Activated naive CD4-positive, alpha-beta T cell treated with anti-CD3 and anti-CD28 coated beads for 36 hours (primary cell): ENCODE measurements at regions not wholly inside any gene's neighbourhood (a gene's known extent, or its start where the extent isn't known, plus 50 kb on each side); places are given as distances from the start of the nearest gene placed in this dataset.
"Not testable (repeated sequence)": the region's sequence is repeated elsewhere in the genome, so short reads cannot be mapped to it uniquely, and the experiment has no call there.

Source experiments
- CTCF ChIA-PET: fragments of 350-600 bp; sonication (Branson Sonifier 250); formaldehyde crosslinking; loops from one replicate; lab custom pipeline; 2021; ENCODE audit warnings: antibody characterized with exemption; lab: Charles Lee
- DNase-seq: peaks from one replicate; pipeline ENCODE4 v3.0.0-alpha.2; 2020
- H3K27ac Mint-ChIP-seq: one replicate; pipeline ENCODE4 v1.8.0; 2021; ENCODE audit warnings: mild to moderate bottlenecking, mixed read lengths
- H3K27me3 Mint-ChIP-seq: one replicate; pipeline ENCODE4 v1.8.0; 2021; ENCODE audit warnings: low read depth, mixed read lengths
- H3K36me3 Mint-ChIP-seq: one replicate; pipeline ENCODE4 v1.8.0; 2021; ENCODE audit warnings: low read depth, mixed read lengths
- H3K4me1 Mint-ChIP-seq: one replicate; pipeline ENCODE4 v1.8.0; 2021; ENCODE audit warnings: low read depth, mixed read lengths
- H3K4me3 Mint-ChIP-seq: one replicate; pipeline ENCODE4 v1.8.0; 2021; ENCODE audit warnings: mild to moderate bottlenecking, moderate library complexity, mixed read lengths
- H3K9me3 Mint-ChIP-seq: one replicate; pipeline ENCODE4 v1.8.0; 2021; ENCODE audit warnings: mixed read lengths
- intact Hi-C: fragments of 100-400 bp; cut with micrococcal nuclease; formaldehyde crosslinking; loops from one replicate; pipeline ENCODE4 v1.15.1; 2023

GRCh38 chr7:94314413-94315410 is 80.0 kb upstream of the COL1A2 start:
- Mint-ChIP-seq H3K4me3 (no peak overlapping the region), H3K27ac (no peak overlapping the region), H3K9me3 (peaks cover 2% of the 10 kb centered on the region), H3K36me3 (no peaks in the 10 kb centered on the region), H3K4me1 (no peaks in the 10 kb centered on the region), H3K27me3 (peaks cover under 1% of the 10 kb centered on the region)
- DNase-seq, result no peak
- intact Hi-C loops, result no loop called here
- CTCF ChIA-PET, result no interaction called here

GRCh38 chr7:94321138-94321537 is 73.6 kb upstream of the COL1A2 start:
- H3K27ac Mint-ChIP-seq, H3K36me3 Mint-ChIP-seq, H3K4me3 Mint-ChIP-seq, H3K27me3 Mint-ChIP-seq, intact Hi-C loops, DNase-seq, CTCF ChIA-PET, H3K4me1 Mint-ChIP-seq: not testable (repeated sequence)
- peaks cover 16% of the 10 kb centered on the region for H3K9me3 Mint-ChIP-seq

GRCh38 chr7:94323844-94324243 is 70.9 kb upstream of the COL1A2 start:
- DNase-seq, result no peak
- Mint-ChIP-seq H3K4me3 (no peak overlapping the region), H3K9me3 (peaks cover 16% of the 10 kb centered on the region), H3K27me3 (no peaks in the 10 kb centered on the region), H3K27ac (no peak overlapping the region), H3K36me3 (no peaks in the 10 kb centered on the region), H3K4me1 (no peaks in the 10 kb centered on the region)
- intact Hi-C loops, result no loop called here
- CTCF ChIA-PET, result interaction anchor here (0.7 kb wide), 1 partner anchor 23 kb away, joined by 3 read pairs; no protein-coding TSS in a partner anchor

DNA sequence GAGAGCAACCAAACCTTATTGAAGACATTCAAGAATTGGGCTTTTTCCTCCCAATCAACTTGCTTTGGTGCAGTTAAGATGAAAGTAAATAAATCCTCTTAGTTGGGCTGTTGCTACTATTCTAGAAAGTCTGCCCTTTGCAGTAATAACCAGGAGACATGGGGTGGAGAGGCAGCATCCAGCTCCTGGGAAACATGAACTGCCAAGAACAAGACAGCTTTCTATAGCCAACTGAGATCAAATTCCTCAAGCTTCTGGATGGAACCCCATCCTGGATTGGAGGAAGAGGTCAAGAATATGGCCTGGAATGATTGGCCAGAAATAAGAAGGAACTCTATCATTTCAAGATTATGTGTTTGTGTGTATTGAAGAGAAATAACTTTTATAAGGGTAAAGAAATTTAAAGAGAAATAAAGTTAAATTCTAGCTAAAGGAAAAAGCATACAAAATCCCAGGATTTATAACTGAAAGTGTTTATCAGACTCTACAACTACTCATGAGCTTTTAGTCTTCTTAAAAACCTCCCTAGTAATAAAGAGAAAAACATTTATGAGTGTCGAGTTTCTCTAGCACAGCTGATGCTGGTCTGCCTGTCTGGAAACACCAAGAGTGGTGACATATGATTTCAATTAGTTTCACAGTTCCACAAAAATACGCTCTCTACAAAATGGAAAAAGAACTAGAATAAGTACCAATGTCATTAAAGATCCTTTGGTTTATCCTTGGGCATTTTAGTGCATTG is 70.1 kb upstream of the COL1A2 start:
- Mint-ChIP-seq H3K4me3 (no peak overlapping the region), H3K27me3 (no peaks in the 10 kb centered on the region), H3K9me3 (peaks cover 13% of the 10 kb centered on the region), H3K36me3 (no peaks in the 10 kb centered on the region), H3K27ac (no peak overlapping the region), H3K4me1 (no peaks in the 10 kb centered on the region)
- intact Hi-C loops, result no loop called here
- CTCF ChIA-PET, result interaction anchor here (0.7 kb wide), 1 partner anchor 24 kb away, joined by 3 read pairs; no protein-coding TSS in a partner anchor
- no peak for DNase-seq

GRCh38 chr7:94325122-94325475 is 69.6 kb upstream of the COL1A2 start:
- CTCF ChIA-PET, result no interaction called here
- no peaks in the 10 kb centered on the region for H3K36me3 Mint-ChIP-seq
- H3K4me3 Mint-ChIP-seq, result no peak overlapping the region
- no peaks in the 10 kb centered on the region for H3K4me1 Mint-ChIP-seq
- intact Hi-C loops, result no loop called here
- H3K27ac Mint-ChIP-seq, result no peak overlapping the region
- H3K27me3 Mint-ChIP-seq, result no peaks in the 10 kb centered on the region
- H3K9me3 Mint-ChIP-seq, result peaks cover 13% of the 10 kb centered on the region
- DNase-seq, result no peak

GRCh38 chr7:94330269-94331020 is 64.2 kb upstream of the COL1A2 start:
- intact Hi-C loops, result no loop called here
- H3K27me3 Mint-ChIP-seq, result no peaks in the 10 kb centered on the region
- H3K27ac Mint-ChIP-seq, result no peak overlapping the region
- CTCF ChIA-PET, result no interaction called here
- H3K4me3 Mint-ChIP-seq, result no peak overlapping the region
- no peaks in the 10 kb centered on the region for H3K9me3 Mint-ChIP-seq
- no peaks in the 10 kb centered on the region for H3K36me3 Mint-ChIP-seq
- H3K4me1 Mint-ChIP-seq, result no peaks in the 10 kb centered on the region
- DNase-seq, result no peak

DNA sequence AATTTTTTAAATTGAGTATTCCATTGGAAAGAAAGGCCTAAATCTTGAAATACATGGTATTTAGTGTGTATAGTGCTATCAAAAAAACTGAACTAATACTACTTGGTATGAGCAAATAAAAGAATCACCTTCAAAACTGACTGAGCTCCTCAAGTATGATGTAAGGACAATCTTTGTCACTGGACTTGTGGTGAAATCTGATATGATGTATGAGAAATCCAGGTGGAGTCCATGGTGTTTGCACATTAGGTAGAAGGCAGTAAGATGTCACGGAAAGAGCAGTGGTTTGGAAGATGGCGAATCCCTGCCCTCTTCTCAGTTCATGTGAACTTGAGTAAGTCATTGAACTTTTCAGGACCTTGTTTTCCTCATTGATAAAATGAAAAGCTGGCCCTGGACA is 62.1 kb upstream of the COL1A2 start:
- CTCF ChIA-PET, result interaction anchor here (0.6 kb wide), 1 partner anchor 1556 kb away, joined by 3 read pairs; no protein-coding TSS in a partner anchor
- no peak overlapping the region for H3K27ac Mint-ChIP-seq
- H3K27me3 Mint-ChIP-seq, result peaks cover 2% of the 10 kb centered on the region
- intact Hi-C loops, result no loop called here
- no peak for DNase-seq
- H3K9me3 Mint-ChIP-seq, result no peaks in the 10 kb centered on the region
- H3K36me3 Mint-ChIP-seq, result no peaks in the 10 kb centered on the region
- no peak overlapping the region for H3K4me3 Mint-ChIP-seq
- H3K4me1 Mint-ChIP-seq, result no peaks in the 10 kb centered on the region

GRCh38 chr7:94333810-94334209 is 60.9 kb upstream of the COL1A2 start:
- H3K36me3 Mint-ChIP-seq, result no peaks in the 10 kb centered on the region
- no peak overlapping the region for H3K4me3 Mint-ChIP-seq
- no peaks in the 10 kb centered on the region for H3K9me3 Mint-ChIP-seq
- CTCF ChIA-PET, result no interaction called here
- H3K27me3 Mint-ChIP-seq, result peaks cover 2% of the 10 kb centered on the region
- H3K4me1 Mint-ChIP-seq, result no peaks in the 10 kb centered on the region
- intact Hi-C loops, result no loop called here
- no peak for DNase-seq
- H3K27ac Mint-ChIP-seq, result no peak overlapping the region

- Mint-ChIP-seq H3K27ac (no peak overlapping the region), H3K36me3 (no peaks in the 10 kb centered on the region), H3K27me3 (peaks cover 2% of the 10 kb centered on the region), H3K4me1 (no peaks in the 10 kb centered on the region), H3K4me3 (no peak overlapping the region), H3K9me3 (no peaks in the 10 kb centered on the region)
- CTCF ChIA-PET, result no interaction called here
- no peak for DNase-seq
- intact Hi-C loops, result no loop called here
Observed at GRCh38 chr7:94335586-94335985, 59.1 kb upstream of the COL1A2 start.

DNA sequence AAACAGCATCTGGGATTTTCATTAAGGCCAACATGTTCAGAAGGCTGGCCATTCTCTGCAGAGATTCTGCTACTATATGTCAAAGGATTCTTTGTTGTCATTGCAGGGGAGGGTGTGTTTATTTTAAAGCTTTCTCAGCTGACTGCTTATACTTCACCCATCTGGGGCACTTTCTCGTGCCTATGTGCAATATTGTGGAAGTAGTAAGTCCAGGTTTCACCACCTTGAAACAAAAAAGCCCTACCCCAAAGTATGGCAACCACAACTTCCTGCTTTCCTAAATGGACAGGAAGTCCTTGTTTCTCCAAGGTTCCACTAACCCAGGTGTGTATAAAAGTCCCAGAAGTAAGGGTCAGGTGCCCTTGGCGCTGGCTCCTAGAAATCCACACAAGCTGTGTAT is 58.7 kb upstream of the COL1A2 start:
- Mint-ChIP-seq H3K4me3 (no peak overlapping the region), H3K27ac (no peak overlapping the region), H3K9me3 (no peaks in the 10 kb centered on the region), H3K36me3 (no peaks in the 10 kb centered on the region), H3K4me1 (no peaks in the 10 kb centered on the region), H3K27me3 (peaks cover 3% of the 10 kb centered on the region)
- intact Hi-C loops, result no loop called here
- DNase-seq, result no peak
- CTCF ChIA-PET, result no interaction called here

GRCh38 chr7:94338921-94339371 is 55.7 kb upstream of the COL1A2 start:
- no peak overlapping the region for H3K27ac Mint-ChIP-seq
- no peaks in the 10 kb centered on the region for H3K36me3 Mint-ChIP-seq

DNA sequence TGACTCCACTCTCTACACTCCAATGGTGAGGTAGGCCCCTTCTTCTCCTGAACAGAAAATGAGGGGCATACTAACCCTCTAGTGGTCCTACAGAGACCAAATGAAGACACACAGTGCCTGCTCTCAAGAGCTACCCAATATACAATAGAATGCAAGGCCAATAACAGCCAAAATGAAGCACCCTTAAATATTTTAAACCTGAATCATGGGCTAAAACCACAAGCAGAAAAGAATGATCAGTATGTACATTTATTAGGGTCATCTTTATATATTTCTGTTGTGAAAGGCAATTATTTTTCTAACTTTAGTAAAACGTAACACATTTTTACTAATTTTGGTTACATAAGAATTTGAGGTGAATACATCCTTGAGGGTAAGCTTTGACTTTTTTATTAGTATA is 49.9 kb upstream of the COL1A2 start:
- no peak for DNase-seq
- Mint-ChIP-seq H3K4me3 (no peak overlapping the region), H3K27ac (no peak overlapping the region), H3K4me1 (no peaks in the 10 kb centered on the region), H3K27me3 (peaks cover 9% of the 10 kb centered on the region), H3K9me3 (no peaks in the 10 kb centered on the region), H3K36me3 (no peaks in the 10 kb centered on the region)
- CTCF ChIA-PET, result no interaction called here
- intact Hi-C loops, result no loop called here

More at GRCh38 chr7:94338921-94339371, 55.7 kb upstream of the COL1A2 start:
- CTCF ChIA-PET, result no interaction called here
- no peak overlapping the region for H3K4me3 Mint-ChIP-seq
- intact Hi-C loops, result no loop called here
- no peaks in the 10 kb centered on the region for H3K4me1 Mint-ChIP-seq
- H3K27me3 Mint-ChIP-seq, result peaks cover 6% of the 10 kb centered on the region
- H3K9me3 Mint-ChIP-seq, result no peaks in the 10 kb centered on the region
- no peak for DNase-seq
